GM19468 (cell line): ENCODE measurements at regions not wholly inside any gene's neighbourhood (a gene's known extent, or its start where the extent isn't known, plus 50 kb on each side); places are given as distances from the start of the nearest gene placed in this dataset.
"Not testable (repeated sequence)": the region's sequence is repeated elsewhere in the genome, so short reads cannot be mapped to it uniquely, and the experiment has no call there.

Source experiments
- ATAC-seq: cut with Tn5 transposase; IDR thresholded peaks from one replicate; pipeline ENCODE4 v1.9.1; 2021; ENCODE audit warnings: mild to moderate bottlenecking, moderate library complexity, moderate number of reproducible peaks; ENCODE audit not compliant: unreplicated experiment; ENCODE audit errors: extremely low read depth

- ATAC-seq = not testable (repeated sequence)
These were observed 99.7 kb upstream of the FRG2C start for GRCh38 chr3:75564427-75564826.

GRCh38 chr3:75572303-75572702, 91.8 kb upstream of the FRG2C start:
- not testable (repeated sequence) for ATAC-seq

- ATAC-seq = not testable (repeated sequence)
These were observed 85.0 kb upstream of the FRG2C start for GRCh38 chr3:75579091-75579490.

- ATAC-seq = not testable (repeated sequence)
These were observed 84.6 kb upstream of the FRG2C start for GRCh38 chr3:75579536-75579935.

GRCh38 chr3:75579981-75580782, 83.9 kb upstream of the FRG2C start:
- ATAC-seq = not testable (repeated sequence)

- not testable (repeated sequence) for ATAC-seq
These were observed 81.6 kb upstream of the FRG2C start for GRCh38 chr3:75582536-75582935.

- not testable (repeated sequence) for ATAC-seq
These were observed 81.0 kb upstream of the FRG2C start for GRCh38 chr3:75583116-75583515.

- not testable (repeated sequence) for ATAC-seq
These were observed 76.4 kb upstream of the FRG2C start for GRCh38 chr3:75587695-75588094.

GRCh38 chr3:75590382-75590781, 73.7 kb upstream of the FRG2C start:
- ATAC-seq = not testable (repeated sequence)

- not testable (repeated sequence) for ATAC-seq
These were observed 59.7 kb upstream of the FRG2C start for GRCh38 chr3:75604286-75604934.

GRCh38 chr3:75607996-75608395, 56.1 kb upstream of the FRG2C start:
- ATAC-seq = not testable (repeated sequence)

GRCh38 chr3:75609598-75609997, 54.5 kb upstream of the FRG2C start:
- ATAC-seq = not testable (repeated sequence)

- ATAC-seq = no peak
These were observed 53.4 kb upstream of the FRG2C start for GRCh38 chr3:75610773-75611172.

GRCh38 chr3:75611724-75612460, 52.2 kb upstream of the FRG2C start:
- not testable (repeated sequence) for ATAC-seq
